HG03135 (cell line): ENCODE measurements at regions not wholly inside any gene's neighbourhood (a gene's known extent, or its start where the extent isn't known, plus 50 kb on each side); places are given as distances from the start of the nearest gene placed in this dataset.
"Not testable (repeated sequence)": the region's sequence is repeated elsewhere in the genome, so short reads cannot be mapped to it uniquely, and the experiment has no call there.

Source experiments
- ATAC-seq: cut with Tn5 transposase; IDR thresholded peaks from one replicate; pipeline ENCODE4 v1.9.1; 2021; ENCODE audit warnings: mild to moderate bottlenecking, moderate library complexity; ENCODE audit not compliant: unreplicated experiment

DNA sequence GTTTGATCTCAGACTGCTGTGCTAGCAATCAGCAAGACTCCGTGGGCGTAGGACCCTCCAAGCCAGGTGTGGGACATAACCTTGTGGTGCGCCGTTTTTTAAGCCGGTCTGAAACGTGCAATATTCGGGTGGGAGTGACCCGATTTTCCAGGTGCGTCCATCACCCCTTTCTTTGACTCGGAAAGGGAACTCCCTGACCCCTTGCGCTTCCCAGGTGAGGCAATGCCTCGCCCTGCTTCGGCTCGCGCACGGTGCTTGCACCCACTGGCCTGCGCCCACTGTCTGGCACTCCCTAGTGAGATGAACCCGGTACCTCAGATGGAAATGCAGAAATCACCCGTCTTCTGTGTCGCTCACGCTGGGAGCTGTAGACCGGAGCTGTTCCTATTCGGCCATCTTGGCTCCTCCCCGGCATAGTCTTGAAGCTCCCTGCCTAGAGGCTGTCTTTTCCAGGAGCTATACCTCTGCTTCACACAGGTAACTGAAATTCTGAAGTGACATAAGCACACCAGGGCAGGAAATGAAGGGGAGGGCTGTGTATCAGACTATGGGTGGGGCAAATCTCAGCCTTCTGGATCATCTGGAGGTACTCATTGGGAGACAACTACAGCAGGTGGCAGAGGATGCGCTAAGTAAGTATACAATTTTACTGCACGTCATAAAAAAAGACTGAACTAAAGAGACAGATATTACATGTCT lies 252.1 kb upstream of the POT1 start:
- not testable (repeated sequence) for ATAC-seq

GRCh38 chr7:125173571-125173970 lies 243.9 kb upstream of the POT1 start:
- ATAC-seq: no peak

DNA sequence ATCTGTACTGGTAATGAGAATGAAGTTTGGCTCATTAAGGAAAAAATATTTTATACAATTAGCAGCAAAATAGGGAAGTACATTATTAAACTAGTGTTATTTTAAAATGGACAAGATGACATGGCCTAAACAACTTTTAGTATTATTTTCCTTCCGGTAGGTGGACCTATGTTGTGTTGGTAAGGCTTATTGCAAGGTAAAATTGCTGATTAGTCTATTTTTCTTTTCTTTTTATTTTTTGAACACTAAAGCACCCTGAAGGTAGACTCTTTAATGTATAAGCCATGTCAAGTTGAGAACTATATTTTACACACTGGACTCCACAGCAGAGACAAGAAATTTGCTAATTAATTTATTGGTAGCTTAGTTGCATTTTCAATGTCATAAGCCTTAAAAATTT lies 239.5 kb upstream of the POT1 start:
- no peak for ATAC-seq

GRCh38 chr7:125154930-125155329 lies 225.3 kb upstream of the POT1 start:
- no peak for ATAC-seq

GRCh38 chr7:125149151-125149550 lies 219.5 kb upstream of the POT1 start:
- no peak for ATAC-seq

DNA sequence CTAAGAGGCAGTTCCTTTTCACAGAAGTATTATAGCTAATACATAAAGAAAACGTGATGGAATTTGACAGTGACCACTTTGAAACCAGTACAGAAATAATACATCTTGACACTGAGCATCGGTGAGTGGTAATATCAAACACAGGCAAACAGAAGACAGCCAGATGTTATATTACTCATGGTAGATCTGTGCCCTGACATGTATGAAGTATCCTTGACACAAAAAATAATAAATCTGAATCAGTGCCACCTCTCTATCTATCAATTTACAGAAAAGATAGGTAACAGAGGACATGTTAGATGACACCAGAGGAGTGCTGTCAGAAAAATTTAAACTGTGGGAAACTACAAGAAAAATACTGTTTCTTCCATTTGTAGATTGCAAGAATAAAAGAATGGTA lies 217.4 kb upstream of the POT1 start:
- ATAC-seq: no peak

- ATAC-seq: no peak
Measured at GRCh38 chr7:125136755-125137532, 207.3 kb upstream of the POT1 start.

GRCh38 chr7:125136341-125136740 lies 206.7 kb upstream of the POT1 start:
- ATAC-seq: no peak

DNA sequence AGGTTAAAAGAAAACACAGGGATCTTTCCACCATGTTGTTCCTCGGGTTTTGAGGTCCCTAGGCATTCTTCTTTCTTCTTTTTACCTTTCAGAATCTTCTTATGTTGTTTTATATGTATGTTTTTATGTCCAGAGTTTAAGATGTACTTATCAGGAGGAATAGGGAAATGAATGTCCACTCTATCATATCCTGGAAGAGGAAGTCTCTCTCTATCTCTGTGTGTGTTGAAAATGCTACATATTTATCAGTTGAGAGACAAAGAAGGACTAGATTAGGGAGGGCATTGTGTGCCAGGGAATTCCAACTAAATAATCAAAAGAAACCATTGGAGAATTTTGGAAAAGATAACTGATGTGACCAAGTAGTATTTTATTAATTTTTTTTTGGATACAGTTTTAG lies 200.5 kb upstream of the POT1 start:
- ATAC-seq: no peak

DNA sequence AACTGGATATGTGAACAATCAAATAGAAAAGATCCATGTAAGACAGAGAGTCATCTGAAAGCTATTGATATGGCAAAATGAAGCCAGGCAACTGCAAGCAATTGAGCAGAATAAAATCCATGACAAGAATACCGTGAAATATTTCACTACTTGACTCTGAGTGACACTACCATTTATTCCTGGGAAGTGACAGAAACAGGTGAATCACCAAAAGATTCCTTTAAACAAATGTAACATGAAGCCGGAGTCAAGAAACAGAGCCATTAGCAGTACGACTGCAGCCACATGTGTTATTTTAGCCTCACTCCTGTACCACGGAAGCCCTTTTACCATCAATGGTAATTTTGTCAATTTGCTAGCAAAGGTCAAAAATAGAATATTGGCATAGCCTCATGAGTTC lies 197.7 kb upstream of the POT1 start:
- no peak for ATAC-seq

DNA sequence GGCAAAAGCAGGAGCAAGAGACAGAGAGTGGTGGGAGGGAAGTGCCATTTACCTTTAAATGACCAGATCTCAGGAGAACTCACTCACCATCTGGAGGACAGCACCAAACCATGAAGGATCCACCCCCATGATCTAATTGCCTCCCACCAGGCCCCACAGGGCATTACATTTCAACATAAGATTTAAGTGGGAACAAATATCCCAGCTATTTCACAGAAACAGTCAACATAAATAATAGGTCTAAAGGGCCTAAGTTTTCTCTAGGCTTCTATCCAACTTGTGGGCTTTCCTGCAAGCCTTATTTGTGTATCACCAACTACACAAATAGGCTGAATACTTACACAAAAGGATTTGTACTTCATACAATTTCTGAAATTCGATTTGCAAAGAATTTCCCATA lies 196.8 kb upstream of the POT1 start:
- no peak for ATAC-seq

- no peak for ATAC-seq
Measured at GRCh38 chr7:125125315-125125714, 195.7 kb upstream of the POT1 start.

- no peak for ATAC-seq
Measured at GRCh38 chr7:125122173-125122572, 192.5 kb upstream of the POT1 start.

- no peak for ATAC-seq
Measured at GRCh38 chr7:125119559-125120115, 190.0 kb upstream of the POT1 start.

GRCh38 chr7:125118444-125118843 lies 188.8 kb upstream of the POT1 start:
- no peak for ATAC-seq

GRCh38 chr7:125112850-125113249 lies 183.2 kb upstream of the POT1 start:
- ATAC-seq: no peak

- no peak for ATAC-seq
Measured at GRCh38 chr7:125099519-125099918, 169.9 kb upstream of the POT1 start.

DNA sequence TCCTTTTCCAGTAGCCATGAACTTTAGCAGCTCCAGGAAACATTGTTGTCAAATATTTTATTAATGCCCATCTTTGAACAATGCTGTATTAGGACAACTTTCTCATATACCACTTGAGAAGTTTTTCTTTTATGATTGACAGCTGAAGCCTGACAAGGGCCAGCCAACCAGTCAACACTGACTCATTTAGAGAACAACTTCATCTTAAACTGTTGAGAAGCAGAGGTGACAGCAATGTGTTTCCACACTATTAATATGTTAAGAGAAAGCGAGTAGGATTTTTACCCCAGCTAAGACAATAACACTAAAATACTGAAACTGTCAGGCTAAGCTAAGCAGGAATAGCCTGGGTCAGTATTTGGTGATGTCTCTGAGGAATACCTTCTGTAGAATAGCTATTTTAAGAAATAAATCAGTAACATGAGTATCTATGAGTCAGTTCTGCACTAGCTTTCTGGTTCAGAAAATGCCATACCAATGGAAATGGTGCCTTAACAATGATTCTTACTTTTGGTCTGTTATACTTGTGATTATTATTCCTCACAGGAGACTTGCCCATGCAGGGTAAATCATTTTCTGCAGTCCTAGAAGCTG lies 168.8 kb upstream of the POT1 start:
- peak; percentile 81 for ATAC-seq

DNA sequence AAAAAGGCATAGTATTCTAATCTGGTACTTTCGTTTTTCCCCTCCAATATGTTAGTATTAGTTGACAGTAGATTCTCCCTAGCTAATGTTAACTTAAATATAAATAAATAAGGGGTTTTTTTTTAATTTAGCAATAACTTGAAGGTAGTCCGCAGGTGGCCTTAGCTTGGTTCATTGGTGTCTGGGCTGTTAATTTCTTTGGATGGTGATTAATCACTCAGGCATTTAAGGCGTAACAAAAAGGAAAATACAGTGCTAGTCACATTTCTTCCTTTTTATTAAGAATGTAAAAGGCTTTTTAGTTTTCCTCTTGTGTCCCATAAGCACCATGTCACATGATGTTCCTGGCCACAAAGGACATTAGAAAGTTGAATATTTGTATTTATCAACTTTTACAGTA lies 161.0 kb upstream of the POT1 start:
- no peak for ATAC-seq

DNA sequence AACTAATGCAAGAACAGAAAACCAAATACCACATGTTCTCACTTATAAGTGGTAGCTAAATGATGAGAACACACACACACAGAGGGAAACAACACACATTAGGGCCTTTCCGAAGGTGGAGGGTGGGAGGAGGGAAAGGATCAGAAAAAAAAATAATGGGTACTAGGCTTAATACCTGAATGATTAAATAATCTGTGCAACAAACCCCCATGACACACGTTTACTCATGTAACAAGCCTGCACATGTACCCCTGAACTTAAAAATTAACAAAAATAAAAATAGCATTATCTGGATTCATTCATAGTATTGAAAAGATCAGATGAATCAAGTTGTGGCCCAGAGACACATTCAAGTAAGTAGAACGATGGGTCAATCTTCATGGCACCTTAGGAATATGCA lies 159.5 kb upstream of the POT1 start:
- ATAC-seq: no peak

DNA sequence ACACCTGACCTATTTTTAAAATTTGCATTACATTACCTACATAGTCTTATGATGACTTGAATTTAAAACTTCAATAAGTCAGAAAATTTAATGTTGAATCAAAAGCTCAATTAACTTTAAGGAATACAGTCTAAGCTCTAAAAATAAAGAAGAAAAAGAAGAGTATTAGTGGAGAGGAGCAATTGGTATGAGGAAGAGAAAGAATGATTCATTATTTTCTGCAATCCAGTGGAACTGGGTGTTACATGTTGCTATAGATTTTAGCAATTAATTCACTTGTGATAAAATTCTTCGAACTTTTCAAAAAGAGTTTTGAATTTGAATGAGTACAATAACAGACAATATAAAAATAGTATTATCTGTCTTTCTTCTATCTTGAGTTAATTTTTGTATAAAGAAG lies 158.9 kb upstream of the POT1 start:
- no peak for ATAC-seq

GRCh38 chr7:125085084-125085483 lies 155.5 kb upstream of the POT1 start:
- ATAC-seq: no peak
